ENCODE measurements at regions not wholly inside any gene's neighbourhood (a gene's known extent, or its start where the extent isn't known, plus 50 kb on each side); places are given as distances from the start of the nearest gene placed in this dataset.

DNA sequence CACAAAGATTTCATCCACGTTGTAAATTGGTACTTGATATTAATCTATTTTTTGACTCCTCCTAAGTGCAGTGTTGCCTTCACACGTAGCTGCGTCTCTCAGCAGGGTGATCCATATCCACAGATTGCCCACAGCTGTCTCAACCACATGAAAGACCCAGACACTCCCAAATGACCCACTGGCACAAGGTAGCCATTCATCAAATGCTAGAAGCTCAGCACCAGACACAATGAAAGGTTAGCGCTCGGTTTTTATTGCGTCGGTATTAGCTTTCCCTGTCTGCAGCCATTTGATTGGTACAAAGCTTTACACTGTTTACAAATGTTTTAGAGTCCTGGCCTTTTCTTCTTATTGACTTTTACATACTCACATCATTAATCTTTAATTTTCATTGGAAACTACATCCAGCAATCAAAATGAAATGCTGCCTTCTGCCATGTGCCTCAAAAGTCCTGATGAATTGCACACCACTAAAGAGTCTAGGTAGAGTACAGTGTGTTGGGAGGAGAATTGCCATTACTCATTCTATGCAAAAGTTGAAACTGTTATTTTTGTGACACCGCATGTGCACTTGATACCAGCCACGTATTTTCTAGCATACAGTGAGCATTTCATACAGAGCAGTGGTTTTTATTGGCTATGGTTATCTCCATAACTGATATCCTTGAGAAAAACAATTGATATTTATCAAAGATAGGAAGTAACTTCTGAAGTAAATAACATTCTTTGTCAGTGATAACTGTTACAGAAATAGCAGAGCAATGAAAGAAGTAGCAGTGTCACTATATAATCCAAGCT, 127.3 kb upstream of the NUDT7 start:
- DNase-seq, result no peak

DNA sequence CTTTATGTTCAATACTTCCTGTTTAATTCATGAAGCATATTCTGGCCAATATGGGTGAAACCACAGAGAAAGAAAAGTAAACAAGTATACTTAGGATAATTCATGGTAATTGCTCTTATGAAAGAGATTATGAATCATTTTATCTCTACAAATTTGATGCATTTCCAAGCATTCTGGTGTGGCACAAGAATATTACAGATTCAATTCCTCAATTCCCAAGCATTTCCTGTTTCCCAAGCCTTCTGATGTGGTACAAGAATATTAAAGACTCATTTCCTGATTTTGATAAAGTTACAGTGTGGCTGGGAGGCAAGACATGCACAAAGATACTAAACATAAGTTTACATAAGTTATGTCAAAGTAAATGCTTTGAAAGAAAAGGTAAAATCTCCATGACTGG, 126.1 kb upstream of the NUDT7 start:
- DNase-seq, result peak; percentile 55

DNA sequence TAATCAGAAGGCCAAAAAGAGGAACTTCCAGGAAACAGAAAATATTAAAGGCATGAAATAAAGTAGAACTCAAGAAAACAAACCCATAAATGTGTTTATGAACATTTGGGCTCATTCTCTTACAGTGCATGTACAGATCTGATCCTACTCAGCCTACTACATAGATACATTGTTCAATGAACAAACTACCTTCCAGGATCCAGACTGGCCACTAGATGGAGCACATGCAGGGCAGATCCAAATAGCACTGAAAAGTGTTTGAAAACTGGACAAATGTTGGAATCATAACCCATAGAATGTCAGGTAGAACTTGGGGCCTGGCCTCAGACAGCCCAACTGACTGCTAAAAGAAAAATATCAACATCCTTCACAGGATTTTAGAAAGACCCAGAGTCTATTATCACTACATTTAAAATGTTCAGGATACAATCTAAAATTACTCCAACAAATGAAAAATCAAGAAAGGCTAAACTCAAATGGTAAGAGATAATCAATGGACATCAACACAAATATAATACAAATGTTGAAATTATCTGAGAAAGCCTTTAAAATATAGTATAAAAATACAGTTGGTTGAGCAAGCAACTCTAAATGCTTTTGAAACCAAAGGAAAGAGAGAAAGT, 122.4 kb upstream of the NUDT7 start:
- DNase-seq, result peak; percentile 19

DNA sequence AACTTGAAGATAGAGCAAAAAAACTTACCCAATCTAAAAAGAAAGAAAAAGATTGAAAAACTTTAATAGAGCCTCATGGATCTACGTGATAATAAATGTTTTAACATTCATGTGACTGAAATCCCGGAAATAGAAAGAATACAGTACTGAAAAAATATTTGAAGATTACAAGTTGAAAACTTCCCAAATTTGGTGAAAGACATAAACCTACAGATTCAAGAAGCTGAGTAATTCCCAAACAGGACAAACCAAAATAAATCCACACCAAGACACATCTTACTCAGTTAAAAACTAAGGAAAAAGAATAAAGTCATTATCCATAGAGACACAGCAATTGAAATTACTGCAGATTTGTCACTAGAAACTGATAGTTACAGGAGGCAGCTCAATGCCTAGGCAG, 121.8 kb upstream of the NUDT7 start:
- no peak for DNase-seq

DNA sequence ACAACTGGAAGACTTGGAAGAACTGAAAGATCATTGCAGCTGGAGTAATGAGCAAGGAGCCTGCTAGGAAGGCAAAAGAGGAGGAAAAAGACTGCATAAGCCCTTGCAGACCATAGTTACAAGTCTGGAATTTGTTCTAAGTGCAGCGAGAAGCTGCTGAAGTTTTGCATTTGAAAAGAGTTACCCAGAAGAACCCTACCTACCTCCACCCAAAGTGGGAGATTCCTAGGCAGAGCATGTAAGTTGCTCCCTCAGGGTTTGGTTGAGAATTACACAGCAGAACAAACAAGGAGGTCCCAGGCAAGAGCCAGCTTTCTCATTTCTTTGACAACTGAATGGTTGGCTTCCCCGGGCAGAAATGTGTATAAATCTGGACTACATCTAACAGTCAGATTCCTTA, 118.7 kb upstream of the NUDT7 start:
- no peak for DNase-seq

DNA sequence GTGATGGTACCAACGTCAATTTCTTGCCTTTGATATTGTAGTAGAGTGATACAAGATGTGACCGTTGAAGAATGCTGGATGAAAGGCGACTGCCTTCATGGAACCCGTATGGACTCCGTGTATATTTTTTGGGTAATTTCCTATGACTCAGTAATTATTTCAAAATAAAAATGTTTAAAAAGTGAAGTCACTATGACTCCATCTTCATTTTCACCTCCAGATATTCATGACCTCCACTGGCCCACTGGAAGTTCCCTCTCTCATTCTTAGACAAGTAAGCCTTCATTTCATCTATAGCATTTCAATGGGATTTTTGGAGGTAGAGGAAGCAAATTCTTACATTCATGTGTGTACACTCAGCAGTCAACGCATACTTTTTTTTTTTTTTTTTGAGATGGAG, 111.8 kb upstream of the NUDT7 start:
- DNase-seq, result no peak

DNA sequence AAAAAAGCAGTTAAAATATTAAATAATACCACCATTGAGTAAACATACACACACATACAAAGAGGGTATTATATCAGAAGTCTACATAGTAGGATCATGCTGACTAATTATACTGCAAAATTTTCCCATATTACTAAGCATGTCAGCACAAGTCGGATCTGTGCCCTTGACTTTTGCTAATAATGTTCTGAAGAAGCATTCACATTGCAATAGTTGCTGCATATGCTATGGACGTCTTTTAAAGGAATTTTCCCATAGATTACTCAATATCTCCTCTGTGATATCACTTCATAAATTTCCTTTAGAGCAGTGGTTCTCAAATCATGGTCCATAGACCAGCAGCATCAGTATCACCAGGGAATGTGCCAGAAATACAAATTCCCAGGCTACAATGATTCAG, 110.9 kb upstream of the NUDT7 start:
- no peak for DNase-seq

DNA sequence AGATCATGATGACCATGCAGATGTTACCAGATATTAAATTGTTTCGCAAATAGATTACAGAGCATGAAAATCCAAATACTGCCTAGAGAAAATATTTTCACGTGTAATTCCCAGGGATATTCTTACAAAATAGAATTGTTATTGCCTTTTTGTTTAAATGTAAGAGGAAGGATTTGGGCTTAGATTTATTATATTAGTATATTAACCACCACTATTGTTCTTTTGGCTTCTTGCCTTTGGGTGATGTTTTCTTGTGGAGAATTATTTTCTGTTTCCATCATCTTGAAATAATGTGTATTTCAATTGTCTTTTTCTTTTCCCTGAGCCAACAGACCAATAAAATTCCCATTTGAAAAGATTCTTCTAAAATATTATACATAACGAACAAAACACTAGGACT, 109.7 kb upstream of the NUDT7 start:
- DNase-seq, result no peak

DNA sequence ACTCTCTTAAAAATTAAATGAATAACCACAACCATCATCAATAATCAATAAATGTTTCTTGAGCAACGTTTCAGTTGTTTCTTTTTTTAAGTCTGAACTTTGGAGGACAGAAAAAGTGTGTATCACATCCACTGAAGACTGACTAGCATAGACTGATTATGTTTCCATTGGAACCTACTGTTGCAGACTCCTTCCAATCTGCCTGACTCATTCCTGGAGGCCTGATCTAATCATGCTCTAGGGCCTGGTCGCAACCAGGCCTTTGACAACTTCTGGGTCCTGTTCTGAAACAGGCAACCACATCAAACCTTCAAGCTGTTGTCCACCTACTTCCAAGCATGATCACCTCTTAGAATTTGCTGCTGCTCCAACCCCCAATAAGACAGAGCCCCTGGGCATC, 109.2 kb upstream of the NUDT7 start:
- DNase-seq, result no peak

DNA sequence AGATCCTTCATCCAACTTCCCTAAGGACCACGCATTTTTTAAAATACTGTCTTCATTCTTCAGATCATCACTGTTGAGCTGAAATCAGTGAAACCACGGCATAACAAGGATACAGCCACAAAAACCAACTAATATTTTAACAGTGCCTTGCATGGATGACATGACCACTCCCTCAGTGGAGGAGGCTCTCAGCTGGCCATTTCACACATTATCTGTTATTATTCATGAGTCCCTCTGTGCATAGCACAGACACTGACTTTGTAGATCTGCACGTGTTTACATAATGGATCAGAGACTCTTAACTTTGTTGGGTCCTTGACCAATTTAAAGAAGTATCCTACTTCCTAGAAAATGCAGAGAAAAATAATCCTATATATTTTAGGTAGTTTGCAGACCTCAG, 104.8 kb upstream of the NUDT7 start:
- no peak for DNase-seq

DNA sequence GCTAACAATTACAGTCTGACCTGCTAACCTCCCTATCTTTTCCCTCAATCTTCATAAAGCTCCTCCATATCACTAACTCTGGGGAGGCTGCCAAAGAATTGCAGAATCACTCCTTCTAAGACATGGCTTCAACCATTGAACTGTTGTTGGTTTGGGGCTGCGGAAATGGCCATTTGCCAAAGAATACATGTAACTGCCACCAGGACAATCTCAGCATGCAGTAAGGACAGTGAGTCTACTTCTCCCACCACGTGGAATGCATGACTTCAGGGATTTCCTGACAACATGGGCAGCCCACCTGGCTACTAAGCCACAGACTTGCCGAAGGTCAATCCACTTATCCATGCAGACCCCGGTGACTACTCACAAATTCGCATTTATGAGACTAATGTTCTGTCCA, 104.3 kb upstream of the NUDT7 start:
- DNase-seq, result no peak

DNA sequence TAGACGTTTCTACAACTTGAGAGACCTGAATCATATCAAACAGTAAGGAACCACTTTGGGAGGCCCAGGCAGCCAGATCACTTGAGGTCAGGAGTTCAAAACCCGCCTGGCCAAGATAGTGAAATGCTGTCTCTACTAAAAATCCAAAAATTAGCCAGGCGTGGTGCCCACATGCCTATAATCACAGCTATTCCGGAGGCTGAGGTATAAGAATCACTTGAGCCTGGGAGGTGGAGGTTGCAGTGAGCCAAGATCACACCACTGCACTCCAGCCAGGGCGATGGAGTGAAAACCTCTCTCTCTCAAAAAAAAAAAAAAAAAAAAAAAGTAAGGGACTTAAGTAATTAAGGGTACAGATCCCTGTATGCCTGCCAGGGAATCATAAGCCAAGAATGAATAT, 103.4 kb upstream of the NUDT7 start:
- no peak for DNase-seq

DNA sequence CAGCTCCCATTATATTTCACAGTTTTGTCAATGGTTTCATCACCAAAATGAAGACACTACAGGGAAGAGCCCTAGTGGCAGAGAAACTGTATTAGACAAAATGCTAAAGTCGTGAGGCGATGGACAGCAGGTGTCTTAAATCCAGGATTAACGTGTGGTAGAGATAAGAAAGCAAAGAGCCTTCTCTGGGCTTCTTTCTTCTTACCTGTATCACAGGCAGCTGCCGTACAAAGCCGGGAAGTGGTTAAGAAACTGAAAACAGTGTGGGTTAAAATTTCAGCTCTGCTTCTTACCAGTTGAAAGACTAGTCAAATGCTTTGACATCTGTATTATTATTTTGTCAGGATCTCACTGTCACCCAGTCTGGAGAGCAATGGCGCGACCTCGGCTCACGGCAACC, 98.2 kb upstream of the NUDT7 start:
- no peak for DNase-seq

DNA sequence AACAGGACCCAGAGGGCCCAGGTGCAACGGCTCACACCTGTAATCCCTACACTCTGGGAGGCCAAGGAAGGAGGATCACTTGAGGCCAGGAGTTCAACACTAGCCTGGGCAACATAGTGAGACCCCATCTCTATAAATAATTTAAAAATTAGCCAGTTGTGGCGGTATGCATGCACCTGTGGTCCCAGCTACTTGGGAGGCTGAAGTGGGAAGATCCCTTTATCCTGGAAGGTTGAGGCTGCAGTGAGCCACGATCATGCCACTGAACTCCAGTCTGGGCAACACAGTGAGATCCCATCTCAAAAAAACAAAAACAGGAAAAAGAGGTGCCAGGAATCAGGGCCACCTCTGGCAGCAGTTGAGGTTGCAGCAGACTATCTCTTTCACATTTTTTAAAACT, 85.7 kb upstream of the NUDT7 start:
- no peak for DNase-seq

DNA sequence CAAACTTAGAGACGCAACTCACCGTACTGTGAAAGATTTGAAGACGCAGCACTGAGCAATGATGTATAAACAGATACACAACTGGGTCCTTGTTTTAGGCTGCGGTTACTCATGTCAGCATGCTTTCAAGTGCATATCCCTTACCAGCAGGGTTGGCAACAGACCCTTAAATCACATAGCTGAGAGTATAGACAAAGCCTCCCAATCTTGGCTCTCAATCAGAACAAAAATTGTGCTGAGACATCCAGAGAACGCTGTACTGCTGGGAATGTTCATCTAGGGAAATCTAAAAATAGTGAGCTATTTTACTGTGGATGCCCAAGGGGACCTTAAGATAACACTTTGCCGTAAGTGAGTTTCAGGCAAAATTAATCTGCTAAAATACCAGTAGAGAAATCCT, 84.4 kb upstream of the NUDT7 start:
- DNase-seq, result no peak

DNA sequence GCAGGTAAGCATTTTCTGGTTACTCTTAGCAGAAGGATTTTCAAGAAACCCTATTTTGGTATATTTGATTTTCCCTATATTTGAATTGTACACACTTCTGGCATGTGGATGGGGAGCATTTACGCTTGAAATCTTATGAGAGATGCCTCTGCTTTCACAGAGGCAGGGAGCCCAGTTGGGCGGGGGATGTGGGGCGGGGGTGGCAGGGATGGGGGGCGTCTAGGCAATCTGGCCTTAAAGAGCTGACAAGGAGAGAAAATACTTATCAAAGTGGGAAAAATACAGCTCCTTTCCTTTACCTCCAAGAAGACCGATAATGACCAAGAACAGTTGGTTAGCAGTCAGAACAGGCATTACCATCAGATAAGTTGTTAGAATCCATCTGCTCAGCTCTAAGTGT, 79.1 kb upstream of the NUDT7 start:
- DNase-seq, result no peak

DNA sequence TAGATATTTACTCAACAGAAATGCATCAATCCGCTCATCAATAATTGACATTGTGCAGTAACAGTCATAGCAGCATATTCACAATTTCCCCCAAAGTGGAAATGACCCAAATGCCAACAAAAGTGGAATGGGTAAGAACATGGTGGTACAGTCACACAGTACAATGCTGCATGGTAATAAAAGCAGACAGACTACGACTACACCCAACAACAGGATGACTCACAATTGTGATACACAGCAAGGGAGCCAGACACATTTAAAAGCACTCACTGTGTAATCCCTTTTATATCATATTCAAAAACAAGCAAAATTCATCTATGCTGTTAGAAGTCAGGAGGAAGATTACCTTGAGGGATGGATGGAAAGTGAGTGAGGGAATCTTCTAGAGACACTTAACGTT, 76.5 kb upstream of the NUDT7 start:
- DNase-seq, result no peak

DNA sequence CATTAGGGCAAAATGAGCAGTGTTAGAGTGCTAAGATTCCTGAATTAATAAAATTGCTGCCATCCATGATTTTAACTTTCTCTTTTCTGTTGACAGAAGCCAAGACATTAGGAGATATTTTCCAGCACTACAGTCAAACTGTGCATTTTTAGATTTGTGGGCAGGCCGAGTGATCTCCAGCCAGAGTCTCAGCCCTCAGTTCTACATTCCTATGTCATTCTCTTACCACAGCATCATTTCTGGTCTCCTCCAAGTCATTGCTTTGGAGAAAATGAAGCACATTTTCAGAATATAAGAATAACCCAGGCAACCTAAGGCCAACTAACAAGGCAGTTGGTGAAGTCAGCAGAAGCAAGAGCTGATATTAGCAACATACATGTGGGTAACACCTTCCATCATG, 74.6 kb upstream of the NUDT7 start:
- DNase-seq, result no peak

DNA sequence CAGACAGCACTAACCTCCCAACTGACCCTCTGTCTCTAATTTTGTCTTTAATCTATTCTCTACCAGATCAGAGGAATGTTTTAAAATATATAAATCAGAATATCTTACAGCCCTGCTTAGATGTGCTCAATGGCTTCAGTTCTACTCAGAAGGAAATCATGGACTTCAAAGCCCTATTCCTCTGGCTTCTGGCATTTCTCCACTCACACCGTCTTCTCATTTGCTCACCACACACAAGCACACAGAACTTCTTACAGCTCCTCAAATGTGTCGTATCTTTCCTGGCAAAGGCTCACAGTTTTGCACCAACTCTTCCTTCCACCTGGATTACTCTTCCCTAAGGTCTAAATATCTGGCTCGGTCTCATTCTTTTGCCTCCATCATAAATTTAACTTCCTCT, 71.6 kb upstream of the NUDT7 start:
- no peak for DNase-seq

DNA sequence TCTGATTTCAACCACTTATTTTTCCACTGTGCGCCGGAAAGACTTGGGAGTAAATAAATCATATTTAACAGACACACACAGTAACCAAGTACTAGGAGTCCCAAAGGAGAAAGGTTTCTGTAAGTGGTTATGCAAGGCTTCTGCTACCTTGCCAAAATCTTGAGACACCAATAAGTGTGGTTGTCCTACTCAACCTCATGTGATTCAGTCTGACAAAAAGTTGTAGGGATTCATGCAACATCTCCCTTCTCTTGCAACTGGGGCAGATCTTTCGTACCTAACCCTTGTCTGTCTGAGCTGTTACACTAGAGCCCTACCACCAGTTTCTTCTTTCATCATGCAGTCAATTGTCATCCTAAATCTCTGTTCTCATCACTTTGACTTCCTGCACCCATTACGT, 69.9 kb upstream of the NUDT7 start:
- DNase-seq, result no peak

DNA sequence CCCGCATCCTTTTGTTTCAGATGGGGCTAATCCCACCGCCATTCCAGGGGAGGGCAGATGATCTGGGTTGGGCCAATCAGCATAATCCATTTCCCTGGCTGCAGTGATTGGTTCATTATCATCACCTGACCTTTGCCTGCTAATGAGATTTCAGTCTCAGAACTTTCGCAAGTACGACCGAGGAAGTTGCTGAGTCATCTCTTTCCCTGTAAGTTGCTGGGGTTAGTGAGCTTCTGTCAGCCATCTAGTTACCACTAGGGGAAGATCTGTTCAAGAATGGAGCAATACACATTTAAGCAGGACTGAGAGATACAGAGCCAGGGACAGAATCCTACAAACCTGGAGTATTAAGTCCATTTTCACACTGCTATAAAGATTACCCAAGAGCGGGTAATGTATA, 65.3 kb upstream of the NUDT7 start:
- DNase-seq, result no peak

DNA sequence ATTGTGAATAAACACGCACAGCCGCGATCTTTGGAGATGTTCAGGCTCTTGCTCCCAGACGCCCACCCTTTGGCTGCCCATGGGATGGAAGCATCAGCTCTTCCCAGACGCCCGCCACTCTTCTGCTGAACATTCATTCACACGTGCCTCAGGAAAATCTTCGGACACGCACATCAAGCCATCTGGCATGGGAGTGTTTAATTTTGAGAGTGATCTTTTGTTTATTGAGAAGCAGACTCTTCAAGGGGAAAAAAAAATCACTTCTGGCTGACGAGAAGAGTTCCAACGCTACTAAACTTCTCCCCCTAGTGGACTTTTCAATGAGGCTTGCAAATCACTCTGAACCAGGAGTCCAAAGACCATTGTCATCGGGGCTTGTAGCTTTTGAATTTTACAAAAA, 62.0 kb upstream of the NUDT7 start:
- DNase-seq, result no peak

DNA sequence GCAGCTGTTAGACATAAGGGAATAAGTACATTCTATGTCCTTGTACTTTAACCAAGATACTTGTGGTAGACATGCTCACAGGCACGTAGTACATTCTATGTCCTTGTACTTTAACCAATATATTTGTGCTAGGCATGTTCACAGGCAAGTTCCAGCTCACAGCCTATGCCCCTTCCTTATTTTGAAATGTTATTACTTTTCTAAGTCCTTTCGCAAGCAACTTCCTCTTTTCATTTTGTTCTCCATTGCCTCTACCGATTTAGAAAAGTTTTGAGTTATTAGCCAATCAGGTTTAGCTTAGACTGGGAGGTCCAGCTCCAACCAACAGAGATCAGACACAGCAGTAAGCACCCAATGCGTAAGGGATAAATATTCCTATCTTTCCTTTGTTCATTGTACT, 60.1 kb upstream of the NUDT7 start:
- peak; percentile 20 for DNase-seq

DNA sequence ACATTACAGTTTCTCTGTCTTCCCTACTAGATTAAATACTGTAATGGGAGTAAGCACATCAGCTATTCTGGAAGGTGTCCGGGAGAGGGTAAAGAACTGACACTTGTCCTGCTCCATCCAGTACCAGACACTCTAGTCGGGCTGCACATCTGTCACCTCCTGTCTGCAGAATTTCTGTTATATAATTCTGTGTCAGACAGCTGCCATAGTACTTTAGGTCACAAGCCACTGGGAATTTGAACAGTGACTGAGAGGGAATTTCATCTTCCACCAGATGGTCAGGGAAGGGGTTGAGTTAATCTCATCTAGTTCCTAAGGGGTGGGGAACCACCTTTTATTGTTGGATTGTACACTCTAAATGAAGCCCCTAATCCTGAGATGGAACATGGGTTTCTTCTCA, 58.6 kb upstream of the NUDT7 start:
- no peak for DNase-seq

DNA sequence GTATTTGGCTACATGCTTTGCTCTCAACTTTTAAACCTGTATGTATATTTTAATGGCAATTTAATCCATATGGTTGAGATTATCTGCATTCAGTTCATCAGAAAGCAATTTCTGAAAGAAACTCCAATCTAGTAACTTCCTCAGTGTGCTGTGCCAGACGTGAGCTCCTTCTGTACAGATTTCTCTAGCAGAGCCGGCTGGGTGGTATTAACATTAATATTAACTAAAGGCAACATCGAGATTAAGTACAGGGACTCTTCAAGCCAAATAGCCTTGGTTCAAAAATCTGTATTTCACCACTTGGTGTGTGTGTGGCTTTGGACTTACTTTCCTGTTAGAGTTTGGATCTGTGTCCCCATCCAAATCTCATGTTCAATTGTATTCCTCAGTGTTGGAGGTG, 55.5 kb upstream of the NUDT7 start:
- no peak for DNase-seq
